GM19023 (cell line): ENCODE measurements at regions not wholly inside any gene's neighbourhood (a gene's known extent, or its start where the extent isn't known, plus 50 kb on each side); places are given as distances from the start of the nearest gene placed in this dataset.
"Not testable (repeated sequence)": the region's sequence is repeated elsewhere in the genome, so short reads cannot be mapped to it uniquely, and the experiment has no call there.

Experiments used
- ATAC-seq: cut with Tn5 transposase; IDR thresholded peaks from one replicate; pipeline ENCODE4 v1.9.1; 2021; ENCODE audit warnings: mild to moderate bottlenecking, moderate library complexity; ENCODE audit not compliant: unreplicated experiment

- ATAC-seq, result no peak
These were observed 351.9 kb upstream of the NPVF start for GRCh38 chr7:25580141-25580540.

- ATAC-seq, result no peak
These were observed 355.3 kb upstream of the NPVF start for GRCh38 chr7:25583621-25584020.

GRCh38 chr7:25584112-25584938 is 356.0 kb upstream of the NPVF start:
- ATAC-seq, result no peak

GRCh38 chr7:25586513-25586912 is 358.2 kb upstream of the NPVF start:
- ATAC-seq, result no peak

GRCh38 chr7:25594122-25594521 is 365.8 kb upstream of the NPVF start:
- no peak for ATAC-seq

GRCh38 chr7:25594728-25595127 is 366.4 kb upstream of the NPVF start:
- ATAC-seq, result no peak

GRCh38 chr7:25595996-25596395 is 367.7 kb upstream of the NPVF start:
- ATAC-seq, result no peak

- no peak for ATAC-seq
These were observed 368.2 kb upstream of the NPVF start for GRCh38 chr7:25596443-25596842.

GRCh38 chr7:25597946-25598345 is 369.7 kb upstream of the NPVF start:
- ATAC-seq, result no peak

GRCh38 chr7:25598765-25599164 is 370.5 kb upstream of the NPVF start:
- no peak for ATAC-seq

- ATAC-seq, result no peak
These were observed 372.1 kb upstream of the NPVF start for GRCh38 chr7:25600262-25600920.

- ATAC-seq, result not testable (repeated sequence)
These were observed 374.6 kb upstream of the NPVF start for GRCh38 chr7:25602730-25603426.

GRCh38 chr7:25603427-25603740 is 375.1 kb upstream of the NPVF start:
- ATAC-seq, result not testable (repeated sequence)

- no peak for ATAC-seq
These were observed 382.9 kb upstream of the NPVF start for GRCh38 chr7:25611196-25611595.

- no peak for ATAC-seq
These were observed 385.6 kb upstream of the NPVF start for GRCh38 chr7:25613912-25614311.

GRCh38 chr7:25614415-25614814 is 386.1 kb upstream of the NPVF start:
- ATAC-seq, result no peak

GRCh38 chr7:25615003-25615402 is 386.7 kb upstream of the NPVF start:
- no peak for ATAC-seq

- no peak for ATAC-seq
These were observed 387.3 kb upstream of the NPVF start for GRCh38 chr7:25615593-25615992.

- no peak for ATAC-seq
These were observed 388.9 kb upstream of the NPVF start for GRCh38 chr7:25617214-25617613.

GRCh38 chr7:25617673-25618072 is 389.4 kb upstream of the NPVF start:
- ATAC-seq, result no peak

- ATAC-seq, result no peak
These were observed 391.1 kb upstream of the NPVF start for GRCh38 chr7:25619381-25619780.
